ENCODE measurements at regions not wholly inside any gene's neighbourhood (a gene's known extent, or its start where the extent isn't known, plus 50 kb on each side); places are given as distances from the start of the nearest gene placed in this dataset.
A peak's percentile ranks its signal among the peaks of the same experiment; 100 is the strongest.
"Not testable (repeated sequence)": the region's sequence is repeated elsewhere in the genome, so short reads cannot be mapped to it uniquely, and the experiment has no call there.

- H3K9me3 ChIP-seq (ENCODE audit: control insufficient read depth, low read depth, low read length), result peaks cover 3% of the 10 kb centered on the region
- no peak overlapping the region for H3K9ac ChIP-seq (ENCODE audit: control insufficient read depth, extremely low read depth, insufficient read depth, low read length)
- H3K4me2 ChIP-seq (ENCODE audit: control insufficient read depth, extremely low read depth, insufficient read depth, low read depth, low read length), result no peak overlapping the region
- H3K27ac ChIP-seq (ENCODE audit: control insufficient read depth, insufficient read depth, low read length), result no peak overlapping the region
- DNase-seq (ENCODE audit: low read depth, low spot score), result no peak
- FAIRE-seq, result no peak
- peaks cover 10% of the 10 kb centered on the region for H3K4me1 ChIP-seq (ENCODE audit: control insufficient read depth, extremely low read depth, insufficient read depth, low read length)
- TF ChIP-seq CTCF (optimal IDR thresholded peaks at IDR 0.05 in 1 of 3, IDR thresholded peaks at IDR 0.05 in 1 of 3, conservative IDR thresholded peaks at IDR 0.05 in 1 of 3; ENCODE audit: extremely low read depth in 1 of 3, insufficient read depth in 2 of 3, low read length in 3 of 3), result no peak
- no peak for TF ChIP-seq EZH2 (IDR thresholded peaks at IDR 0.05; ENCODE audit: low read length)
- no peaks in the 10 kb centered on the region for H3K79me2 ChIP-seq (ENCODE audit: control insufficient read depth, insufficient read depth, low read length)
- no peaks in the 10 kb centered on the region for H3K27me3 ChIP-seq (ENCODE audit: control insufficient read depth, extremely low read depth, insufficient read depth, low read length)
- H3K4me3 ChIP-seq (ENCODE audit: control insufficient read depth in 2 of 3, extremely low read depth in 1 of 3, insufficient read depth in 2 of 3, low read depth in 1 of 3, low read length in 3 of 3), result no peak overlapping the region
- peak overlapping the region; percentile 20 for H2AFZ ChIP-seq (ENCODE audit: control insufficient read depth, low read length)
- H4K20me1 ChIP-seq (ENCODE audit: control insufficient read depth, extremely low read depth, insufficient read depth, low read length), result no peaks in the 10 kb centered on the region
- H3K36me3 ChIP-seq (ENCODE audit: control insufficient read depth in 2 of 2, extremely low read depth in 1 of 2, insufficient read depth in 2 of 2, low read length in 2 of 2), result no peaks in the 10 kb centered on the region
- H3K9me1 ChIP-seq (ENCODE audit: control insufficient read depth, extremely low read depth, insufficient read depth, low read length), result no peaks in the 10 kb centered on the region
- dilution Hi-C loops (cut with MboI; ENCODE audit: extremely low pct_ligation_motif_present, low sequenced_read_pairs), result no loop called here
These were observed 313.1 kb downstream of the ADGRD1 start for GRCh38 chr12:131266591-131267467.

DNA sequence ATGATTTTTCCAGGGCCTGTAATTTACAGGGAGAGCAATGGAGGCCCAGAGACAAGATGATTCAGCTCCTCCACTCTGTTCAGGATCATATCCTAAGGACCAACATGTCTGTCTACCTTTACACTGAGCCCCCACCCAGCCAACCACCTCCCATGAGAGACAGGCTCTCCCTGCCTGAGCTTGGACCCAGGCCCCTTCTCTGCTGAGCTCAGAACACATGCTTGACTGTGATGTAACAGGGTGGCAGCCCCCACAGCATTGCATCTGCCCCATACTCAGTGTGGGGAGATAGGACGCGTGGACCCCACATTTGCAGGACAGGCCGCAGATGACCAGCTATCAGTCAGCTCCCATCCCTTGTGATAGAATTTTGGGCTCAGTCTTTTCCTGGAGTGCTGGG lies 313.9 kb downstream of the ADGRD1 start:
- no peak for TF ChIP-seq CTCF (optimal IDR thresholded peaks at IDR 0.05 in 1 of 3, IDR thresholded peaks at IDR 0.05 in 1 of 3, conservative IDR thresholded peaks at IDR 0.05 in 1 of 3; ENCODE audit: extremely low read depth in 1 of 3, insufficient read depth in 2 of 3, low read length in 3 of 3)
- TF ChIP-seq EZH2 (IDR thresholded peaks at IDR 0.05; ENCODE audit: low read length), result no peak
- H3K4me3 ChIP-seq (ENCODE audit: control insufficient read depth in 2 of 3, extremely low read depth in 1 of 3, insufficient read depth in 2 of 3, low read depth in 1 of 3, low read length in 3 of 3), result no peak overlapping the region
- H3K4me1 ChIP-seq (ENCODE audit: control insufficient read depth, extremely low read depth, insufficient read depth, low read length), result peaks cover 10% of the 10 kb centered on the region
- H4K20me1 ChIP-seq (ENCODE audit: control insufficient read depth, extremely low read depth, insufficient read depth, low read length), result no peaks in the 10 kb centered on the region
- dilution Hi-C loops (cut with MboI; ENCODE audit: extremely low pct_ligation_motif_present, low sequenced_read_pairs), result no loop called here
- FAIRE-seq, result no peak
- H3K27ac ChIP-seq (ENCODE audit: control insufficient read depth, insufficient read depth, low read length), result no peak overlapping the region
- no peaks in the 10 kb centered on the region for H3K9me1 ChIP-seq (ENCODE audit: control insufficient read depth, extremely low read depth, insufficient read depth, low read length)
- no peak overlapping the region for H2AFZ ChIP-seq (ENCODE audit: control insufficient read depth, low read length)
- no peaks in the 10 kb centered on the region for H3K79me2 ChIP-seq (ENCODE audit: control insufficient read depth, insufficient read depth, low read length)
- H3K4me2 ChIP-seq (ENCODE audit: control insufficient read depth, extremely low read depth, insufficient read depth, low read depth, low read length), result no peak overlapping the region
- H3K9ac ChIP-seq (ENCODE audit: control insufficient read depth, extremely low read depth, insufficient read depth, low read length), result no peak overlapping the region
- no peak for DNase-seq (ENCODE audit: low read depth, low spot score)
- H3K9me3 ChIP-seq (ENCODE audit: control insufficient read depth, low read depth, low read length), result peaks cover 3% of the 10 kb centered on the region
- no peaks in the 10 kb centered on the region for H3K36me3 ChIP-seq (ENCODE audit: control insufficient read depth in 2 of 2, extremely low read depth in 1 of 2, insufficient read depth in 2 of 2, low read length in 2 of 2)
- no peaks in the 10 kb centered on the region for H3K27me3 ChIP-seq (ENCODE audit: control insufficient read depth, extremely low read depth, insufficient read depth, low read length)

DNA sequence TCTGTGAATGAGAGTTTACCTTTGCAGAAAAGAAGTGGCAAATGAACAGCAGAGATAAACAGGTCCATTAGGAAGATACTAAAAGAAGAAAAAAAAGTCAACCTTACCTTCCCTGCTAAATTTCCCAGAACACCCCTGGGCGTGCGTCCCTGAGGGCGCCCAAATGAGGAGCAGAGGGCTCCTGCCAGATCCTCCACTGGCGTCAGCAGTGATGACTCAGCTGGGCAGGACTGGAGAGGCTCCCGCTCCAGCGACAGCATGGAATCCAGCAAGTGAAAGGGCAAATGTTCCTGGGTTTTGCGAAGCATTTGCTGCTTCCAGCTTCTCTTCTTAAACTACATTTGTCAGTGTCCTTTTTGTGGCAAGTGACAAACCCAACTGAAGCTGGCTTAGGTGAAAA lies 314.4 kb downstream of the ADGRD1 start:
- H3K4me1 ChIP-seq (ENCODE audit: control insufficient read depth, extremely low read depth, insufficient read depth, low read length), result peaks cover 10% of the 10 kb centered on the region
- H3K27me3 ChIP-seq (ENCODE audit: control insufficient read depth, extremely low read depth, insufficient read depth, low read length); DNase-seq (ENCODE audit: low read depth, low spot score); dilution Hi-C loops (cut with MboI; ENCODE audit: extremely low pct_ligation_motif_present, low sequenced_read_pairs); H3K4me3 ChIP-seq (ENCODE audit: control insufficient read depth in 2 of 3, extremely low read depth in 1 of 3, insufficient read depth in 2 of 3, low read depth in 1 of 3, low read length in 3 of 3); H4K20me1 ChIP-seq (ENCODE audit: control insufficient read depth, extremely low read depth, insufficient read depth, low read length); H3K79me2 ChIP-seq (ENCODE audit: control insufficient read depth, insufficient read depth, low read length); H3K27ac ChIP-seq (ENCODE audit: control insufficient read depth, insufficient read depth, low read length); H3K4me2 ChIP-seq (ENCODE audit: control insufficient read depth, extremely low read depth, insufficient read depth, low read depth, low read length); FAIRE-seq; H3K36me3 ChIP-seq (ENCODE audit: control insufficient read depth in 2 of 2, extremely low read depth in 1 of 2, insufficient read depth in 2 of 2, low read length in 2 of 2); H2AFZ ChIP-seq (ENCODE audit: control insufficient read depth, low read length); H3K9me3 ChIP-seq (ENCODE audit: control insufficient read depth, low read depth, low read length); H3K9me1 ChIP-seq (ENCODE audit: control insufficient read depth, extremely low read depth, insufficient read depth, low read length); H3K9ac ChIP-seq (ENCODE audit: control insufficient read depth, extremely low read depth, insufficient read depth, low read length): not testable (repeated sequence)

DNA sequence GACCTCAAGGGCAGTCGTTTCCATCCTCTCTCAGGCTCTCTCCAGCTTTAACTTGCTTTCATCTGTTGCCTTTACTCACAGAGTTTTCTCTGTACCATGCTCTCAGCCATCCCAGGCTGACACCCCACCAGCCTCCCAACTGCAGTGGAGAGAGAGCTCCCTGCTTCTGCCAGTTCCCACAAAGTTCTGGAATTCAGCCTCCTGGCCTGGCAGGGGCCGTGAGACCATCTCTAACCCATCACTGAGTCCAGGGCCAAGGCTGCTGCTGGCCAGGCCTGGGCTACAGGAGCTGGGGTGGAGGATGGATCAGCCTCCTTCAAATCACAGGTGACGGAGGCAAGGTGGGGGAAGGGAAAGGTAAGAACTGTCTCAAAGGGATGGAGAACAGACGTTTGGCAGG lies 314.9 kb downstream of the ADGRD1 start:
- dilution Hi-C loops (cut with MboI; ENCODE audit: extremely low pct_ligation_motif_present, low sequenced_read_pairs); H3K79me2 ChIP-seq (ENCODE audit: control insufficient read depth, insufficient read depth, low read length); H3K36me3 ChIP-seq (ENCODE audit: control insufficient read depth in 2 of 2, extremely low read depth in 1 of 2, insufficient read depth in 2 of 2, low read length in 2 of 2); H3K9me3 ChIP-seq (ENCODE audit: control insufficient read depth, low read depth, low read length); H4K20me1 ChIP-seq (ENCODE audit: control insufficient read depth, extremely low read depth, insufficient read depth, low read length); H3K27ac ChIP-seq (ENCODE audit: control insufficient read depth, insufficient read depth, low read length); H3K4me2 ChIP-seq (ENCODE audit: control insufficient read depth, extremely low read depth, insufficient read depth, low read depth, low read length); H3K9me1 ChIP-seq (ENCODE audit: control insufficient read depth, extremely low read depth, insufficient read depth, low read length); H3K4me3 ChIP-seq (ENCODE audit: control insufficient read depth in 2 of 3, extremely low read depth in 1 of 3, insufficient read depth in 2 of 3, low read depth in 1 of 3, low read length in 3 of 3); H3K27me3 ChIP-seq (ENCODE audit: control insufficient read depth, extremely low read depth, insufficient read depth, low read length); DNase-seq (ENCODE audit: low read depth, low spot score); H2AFZ ChIP-seq (ENCODE audit: control insufficient read depth, low read length); H3K9ac ChIP-seq (ENCODE audit: control insufficient read depth, extremely low read depth, insufficient read depth, low read length); FAIRE-seq: not testable (repeated sequence)
- peaks cover 10% of the 10 kb centered on the region for H3K4me1 ChIP-seq (ENCODE audit: control insufficient read depth, extremely low read depth, insufficient read depth, low read length)

All from keratinocyte (primary cell).